ENCODE measurements at regions not wholly inside any gene's neighbourhood (a gene's known extent, or its start where the extent isn't known, plus 50 kb on each side); places are given as distances from the start of the nearest gene placed in this dataset.

GRCh38 chr9:27933210-27934025, 360.1 kb upstream of the C9orf72 start:
- no peak for DNase-seq

- DNase-seq: no peak
Measured at GRCh38 chr9:27934471-27934870, 361.2 kb upstream of the C9orf72 start.

DNA sequence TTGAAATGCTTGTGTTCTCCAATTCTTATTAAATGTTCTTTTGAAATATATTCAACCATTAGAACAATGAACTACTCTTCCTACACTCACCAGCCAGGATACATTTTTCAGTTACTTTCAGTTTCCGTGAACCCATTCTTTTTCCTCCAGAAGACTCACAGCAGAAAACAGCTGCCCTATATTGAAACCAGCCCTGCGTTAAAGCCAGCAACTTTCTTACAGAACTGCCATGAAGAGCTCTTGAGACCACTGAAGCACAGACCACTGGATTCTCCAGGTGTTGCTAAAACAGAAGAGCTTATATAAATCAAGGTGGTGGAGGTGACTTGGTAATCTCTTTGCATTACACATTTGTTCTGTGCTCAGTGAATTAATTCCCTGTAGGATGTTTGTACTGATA, 365.9 kb upstream of the C9orf72 start:
- DNase-seq: no peak

DNA sequence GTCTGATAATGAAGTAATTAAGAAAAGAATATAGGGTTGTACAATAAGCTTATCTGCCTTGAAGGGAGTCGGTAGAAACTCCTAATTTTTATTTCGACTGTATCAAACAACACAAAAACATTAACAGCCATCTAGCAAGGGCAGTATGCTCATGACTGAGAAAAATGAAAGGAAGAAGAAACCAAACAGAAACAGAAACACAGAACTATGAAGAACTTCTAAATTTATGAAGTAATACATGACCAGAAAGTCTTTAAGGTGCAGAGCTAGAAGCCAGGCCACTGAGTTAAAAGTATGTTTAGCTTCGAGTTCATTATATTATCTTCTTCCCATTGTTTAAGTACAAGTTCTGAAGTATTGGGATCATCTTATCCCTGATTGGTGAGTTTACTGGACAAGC, 367.3 kb upstream of the C9orf72 start:
- DNase-seq: no peak

- no peak for DNase-seq
Measured at GRCh38 chr9:27943501-27943900, 370.2 kb upstream of the C9orf72 start.

DNA sequence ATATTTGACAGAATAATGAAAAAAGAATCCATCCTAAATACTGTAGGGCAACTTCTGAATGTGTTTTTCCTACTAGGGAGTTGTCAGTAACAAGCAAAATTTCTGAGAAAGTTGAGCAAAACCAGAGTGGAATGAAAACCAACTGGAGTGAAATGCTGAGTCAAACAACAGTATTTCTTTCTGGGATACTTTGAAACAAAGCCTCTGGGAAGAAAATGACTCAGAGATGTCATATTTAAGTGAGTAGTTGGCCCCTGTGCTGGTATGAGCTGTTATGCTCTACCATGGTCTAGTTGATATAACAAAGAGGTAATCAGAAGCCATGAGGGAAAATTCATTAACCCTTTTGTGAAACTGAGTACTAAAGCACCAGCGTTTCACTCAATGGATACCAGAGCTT, 372.1 kb upstream of the C9orf72 start:
- no peak for DNase-seq

- DNase-seq: no peak
Measured at GRCh38 chr9:27950382-27950781, 377.1 kb upstream of the C9orf72 start.

GRCh38 chr9:27954858-27955257, 381.6 kb upstream of the C9orf72 start:
- no peak for DNase-seq

GRCh38 chr9:27963836-27964235, 390.6 kb upstream of the C9orf72 start:
- no peak for DNase-seq

DNA sequence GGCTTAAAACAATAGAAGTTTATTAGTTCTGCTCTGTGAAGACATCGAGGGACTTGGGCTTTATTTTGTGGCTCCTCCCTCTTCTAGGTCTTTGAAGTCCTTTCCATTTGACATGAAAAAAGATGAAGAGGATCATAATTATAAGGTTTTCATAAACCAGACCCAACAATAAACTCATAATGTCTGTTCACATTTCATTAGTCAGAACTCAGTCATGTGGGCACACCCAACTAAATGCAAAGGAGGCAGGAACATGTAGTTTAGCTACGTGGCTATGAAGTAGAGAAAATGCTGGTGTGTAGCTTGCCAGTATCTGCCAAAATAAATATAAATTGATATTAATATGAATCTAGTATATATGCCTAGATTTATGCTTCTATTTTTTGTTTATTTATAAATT, 393.9 kb upstream of the C9orf72 start:
- no peak for DNase-seq

DNA sequence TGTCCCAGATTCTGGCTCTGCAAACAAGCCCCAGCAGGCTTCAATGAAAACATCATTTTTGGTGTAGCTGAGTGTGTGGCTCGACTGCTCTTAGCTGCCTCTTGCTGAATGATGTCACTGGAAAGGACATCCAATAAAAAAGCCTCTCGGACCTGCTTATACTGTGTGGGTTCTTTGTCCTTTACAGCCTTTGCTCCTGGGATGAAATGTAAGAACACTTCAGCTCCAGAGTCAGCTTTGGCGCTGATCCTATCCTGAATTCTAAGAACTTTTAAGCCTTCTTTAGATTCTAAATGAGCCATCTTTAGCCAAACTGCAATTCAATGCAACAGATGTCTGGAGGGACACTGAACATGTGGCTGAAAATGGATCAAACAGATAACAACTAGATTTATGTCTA, 404.6 kb upstream of the C9orf72 start:
- DNase-seq: no peak

GRCh38 chr9:27985714-27986113, 412.4 kb upstream of the C9orf72 start:
- DNase-seq: no peak

DNA sequence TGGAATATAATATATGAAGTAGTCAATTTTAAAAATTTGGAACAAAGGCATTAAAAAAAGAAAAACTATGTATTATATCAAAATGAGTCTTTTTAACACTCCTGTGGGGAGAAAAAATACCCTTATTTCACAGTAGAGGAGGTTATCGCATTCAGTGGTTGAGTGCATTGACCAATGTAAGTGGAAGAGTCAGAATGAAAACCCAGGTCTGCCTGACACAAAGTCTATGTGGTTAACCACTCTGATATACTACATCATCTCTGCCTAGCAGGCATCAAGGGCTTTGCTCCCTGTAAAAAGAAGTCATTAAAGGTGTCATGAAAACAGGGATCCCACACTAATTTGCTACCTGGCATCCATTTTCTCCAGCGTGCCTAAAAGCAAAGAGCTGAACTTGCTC, 417.2 kb upstream of the C9orf72 start:
- DNase-seq: no peak

DNA sequence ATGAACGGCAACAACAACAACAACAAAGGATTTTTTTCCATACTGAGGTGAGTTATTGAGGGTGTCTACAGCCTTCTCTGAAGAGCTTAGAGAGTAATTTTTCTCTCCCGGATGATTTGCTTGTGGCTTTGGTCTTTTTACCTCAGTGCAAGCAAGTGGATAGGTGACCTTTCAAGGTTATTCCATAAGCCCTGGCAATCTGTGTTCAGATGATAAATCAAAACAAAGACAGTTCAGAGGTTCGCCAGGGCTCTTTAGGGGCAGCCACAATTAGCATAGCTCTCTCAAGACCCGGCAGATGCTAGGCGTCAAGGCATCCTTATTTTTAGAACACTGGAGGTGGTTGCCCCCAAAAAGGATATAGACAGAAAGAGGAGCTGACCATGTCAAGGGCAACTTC, 417.9 kb upstream of the C9orf72 start:
- no peak for DNase-seq

GRCh38 chr9:28001096-28001495, 427.8 kb upstream of the C9orf72 start:
- DNase-seq: no peak

DNA sequence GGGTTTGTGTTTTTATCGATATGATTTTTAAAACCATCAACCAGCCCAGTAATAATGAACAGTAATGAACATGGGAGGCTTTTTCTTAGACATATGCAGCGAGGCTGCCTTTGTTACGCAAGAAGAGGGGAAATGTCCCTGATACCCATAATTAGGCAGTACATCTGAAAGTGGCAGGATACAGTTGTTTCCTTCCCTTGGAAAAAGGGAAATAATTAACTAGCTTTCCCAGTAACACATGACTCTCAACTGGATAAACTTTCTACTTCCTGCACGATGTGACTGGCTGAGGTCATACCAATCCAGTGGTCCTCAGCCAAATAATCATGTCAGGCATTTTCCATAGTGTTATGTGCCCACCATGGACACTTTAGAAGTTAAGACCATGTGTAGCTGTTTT, 431.6 kb upstream of the C9orf72 start:
- no peak for DNase-seq

DNA sequence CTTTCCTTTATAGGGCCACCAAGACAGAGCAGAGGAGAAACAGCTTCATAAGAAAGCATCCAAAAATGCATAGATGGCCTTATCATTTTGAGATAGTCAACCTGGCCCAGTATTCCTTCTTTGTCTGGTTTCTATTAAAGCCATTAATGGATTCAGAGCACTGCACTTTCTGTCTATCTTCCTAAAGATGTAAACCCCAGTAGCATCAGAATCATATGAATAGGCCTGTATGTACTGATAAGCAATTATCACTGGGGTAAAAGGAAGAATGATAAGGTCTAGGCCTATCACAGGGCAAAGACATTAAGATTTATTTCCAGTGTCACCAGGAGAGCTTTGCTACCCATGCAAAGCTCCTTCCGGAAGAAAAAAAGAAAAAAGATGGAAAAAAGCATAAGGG, 432.5 kb upstream of the C9orf72 start:
- no peak for DNase-seq

DNA sequence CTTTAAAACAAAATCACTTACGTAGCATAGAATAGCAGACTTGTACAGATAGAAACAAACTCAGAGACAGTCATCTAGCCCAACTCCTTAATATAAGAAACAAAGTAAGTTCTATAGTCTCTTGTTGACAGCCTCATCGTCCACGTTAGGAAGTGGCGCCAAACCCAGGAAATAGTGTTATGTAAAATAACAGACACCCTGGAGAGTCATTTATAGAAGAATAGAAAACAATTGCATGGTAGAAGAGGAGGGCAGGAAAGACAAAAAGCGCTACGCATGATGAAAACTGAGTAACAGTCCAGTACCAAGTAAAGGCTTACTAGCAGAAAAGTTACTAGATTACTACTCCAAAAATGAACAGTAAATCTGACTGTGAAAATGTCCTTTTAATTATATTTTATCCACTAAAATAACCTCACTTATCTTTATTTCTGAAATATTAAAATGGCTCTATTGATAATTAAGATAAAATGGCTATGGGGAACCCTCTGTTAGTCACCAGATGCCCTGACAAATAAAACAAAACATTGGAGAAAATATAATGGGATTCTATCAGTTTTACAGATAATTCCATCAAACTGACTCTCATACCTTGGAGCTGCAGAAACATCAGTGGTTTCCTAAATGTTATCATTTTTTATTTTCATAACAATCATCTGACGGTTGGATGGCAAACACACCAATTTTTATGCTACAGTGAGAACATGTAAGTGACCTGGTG, 434.0 kb upstream of the C9orf72 start:
- no peak for DNase-seq

DNA sequence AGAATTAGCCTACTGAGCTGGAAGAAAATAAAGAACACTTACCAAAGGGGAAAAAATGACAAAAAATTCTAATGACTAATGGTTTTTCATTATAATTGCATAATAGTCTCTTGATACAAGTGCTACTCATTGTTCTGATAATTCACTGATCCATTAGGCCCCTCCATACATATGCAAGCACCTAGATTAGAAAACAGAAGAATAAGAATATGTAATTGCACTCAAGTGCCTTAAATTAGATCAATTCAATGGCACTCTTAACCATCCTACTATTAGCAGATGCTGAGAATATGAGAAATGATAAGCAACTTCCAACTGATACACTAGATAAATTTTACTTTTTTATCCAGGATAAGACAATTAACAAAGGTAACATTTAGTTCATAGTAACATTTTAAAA, 440.9 kb upstream of the C9orf72 start:
- DNase-seq: no peak

DNA sequence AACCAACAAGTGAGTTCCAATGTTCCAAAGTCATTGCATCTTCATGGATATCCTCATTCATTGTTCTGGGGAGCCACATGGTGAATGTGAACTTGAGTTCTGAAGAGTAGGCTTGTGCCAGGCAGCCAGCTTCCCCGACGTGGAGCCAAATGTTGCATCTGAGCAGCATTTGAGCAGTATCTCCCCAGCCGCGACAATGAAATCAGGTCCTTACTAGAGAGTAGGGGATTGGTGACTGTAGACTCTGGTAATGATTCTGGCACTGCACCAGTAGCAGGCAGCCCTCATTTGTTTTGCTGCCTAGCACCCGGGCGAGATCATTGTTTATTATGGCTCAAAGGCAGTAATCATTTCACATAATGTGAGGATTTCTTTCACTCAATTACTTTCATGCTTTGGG, 451.4 kb upstream of the C9orf72 start:
- DNase-seq: no peak

DNA sequence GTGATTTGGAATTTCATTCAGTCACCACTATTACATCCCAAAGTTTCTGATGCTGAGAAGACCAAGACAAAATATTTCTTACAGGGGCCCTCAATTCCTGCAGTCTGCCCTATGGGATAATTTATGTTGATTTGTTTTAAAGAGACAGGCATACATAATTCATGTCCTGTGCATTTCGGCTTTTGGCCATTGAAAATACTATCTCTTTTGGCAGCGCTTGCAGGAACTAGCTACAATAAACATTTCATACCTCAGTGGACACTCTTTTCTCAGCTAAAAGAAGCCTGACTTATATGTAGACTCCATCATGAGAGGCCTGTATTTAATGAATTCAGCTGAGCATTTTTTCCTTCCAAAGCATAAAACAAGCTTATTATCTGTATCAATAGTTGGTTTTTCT, 451.9 kb upstream of the C9orf72 start:
- DNase-seq: no peak

DNA sequence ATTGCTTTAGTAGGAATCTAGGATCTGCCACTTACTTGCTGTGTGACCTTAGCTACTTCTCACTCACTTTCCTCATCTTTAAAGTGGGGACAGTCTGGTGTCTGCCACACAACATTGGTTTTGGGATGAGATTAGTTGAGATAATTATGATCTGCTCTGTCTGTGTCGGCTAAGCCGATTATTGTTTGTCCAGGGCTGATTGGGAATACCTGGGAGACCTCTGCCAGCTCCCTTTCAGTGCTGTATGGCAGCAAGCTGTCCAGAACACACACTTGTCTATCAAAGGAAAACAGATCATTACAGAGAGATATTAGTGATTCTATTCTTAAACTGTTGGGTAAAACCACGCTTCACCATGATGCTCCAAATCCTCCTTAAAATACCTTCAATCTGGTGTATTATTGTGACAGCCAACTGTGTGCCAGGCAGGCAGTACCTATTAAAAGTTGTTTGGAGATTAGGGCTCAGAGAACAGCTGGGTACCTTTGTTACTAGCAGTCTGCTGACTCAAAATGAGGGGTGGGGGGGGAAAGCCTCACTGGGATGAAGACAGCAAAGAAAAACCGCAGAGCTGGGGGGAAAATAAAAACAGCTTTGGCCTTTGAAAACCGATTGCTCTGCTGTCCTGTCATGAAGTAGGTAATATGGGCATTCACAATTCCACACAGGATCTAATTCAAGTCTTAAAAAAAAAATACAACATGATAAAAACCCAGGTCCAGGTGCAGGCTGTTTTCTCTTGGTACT, 458.4 kb upstream of the C9orf72 start:
- no peak for DNase-seq

DNA sequence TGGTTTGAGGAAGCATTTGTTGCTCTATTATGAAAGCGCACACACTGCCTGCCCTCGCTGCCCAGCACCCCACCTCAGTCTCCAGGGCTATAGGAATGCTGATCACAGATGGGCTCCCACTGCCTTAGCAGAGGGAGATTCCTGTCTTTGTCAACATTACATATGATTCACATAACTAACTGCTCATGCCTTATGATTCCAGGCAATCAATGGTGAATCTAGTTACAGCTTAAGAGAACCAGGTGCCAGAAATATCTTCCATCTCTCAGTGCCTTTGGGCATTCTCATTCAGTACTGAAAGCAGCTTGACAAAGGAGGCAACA, 458.9 kb upstream of the C9orf72 start:
- no peak for DNase-seq

DNA sequence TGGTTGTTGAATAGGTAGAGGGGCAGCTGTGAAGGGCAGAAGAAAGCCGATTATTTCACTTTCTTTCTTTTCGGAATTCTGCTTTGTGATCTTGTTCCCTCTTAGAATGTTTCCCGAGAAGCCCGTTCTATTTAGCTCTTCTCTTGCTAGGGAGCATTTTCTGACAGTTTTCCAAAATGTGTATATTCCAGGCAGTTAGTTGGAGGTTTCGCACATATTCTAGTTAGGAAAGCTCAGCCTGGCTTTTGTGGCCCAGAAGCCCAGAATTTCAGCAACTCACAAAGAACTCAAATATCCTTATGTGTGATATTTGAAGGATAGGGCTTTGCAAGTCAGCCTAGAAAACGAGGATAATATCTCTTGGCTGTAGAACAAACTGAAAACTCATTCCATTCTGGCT, 461.0 kb upstream of the C9orf72 start:
- DNase-seq: no peak
